Kidney (tissue), 13 donors: ENCODE measurements at regions not wholly inside any gene's neighbourhood (a gene's known extent, or its start where the extent isn't known, plus 50 kb on each side); places are given as distances from the start of the nearest gene placed in this dataset.
A peak's percentile ranks its signal among the peaks of the same experiment; 100 is the strongest.

Experiments used
- DNase-seq, 5 donors: peaks; one replicate each; pipeline ENCODE4 v3.0.0-alpha.2; 2013 to 2020
- FAIRE-seq: peaks from 2 replicates; lab custom pipeline; 2012; peaks lifted over from hg19 to GRCh38; lab: Jason Lieb, UNC
- H3K27ac ChIP-seq, 2 donors: one replicate each; pipeline ENCODE4 v1.7.0; 2013; ENCODE audit warnings: low read depth in 2 of 2, low read length in 2 of 2, inconsistent platforms in 1 of 2
- H3K27me3 ChIP-seq: one replicate; pipeline ENCODE4 v1.7.1; 2013; ENCODE audit warnings: low read length, inconsistent platforms; ENCODE audit not compliant: control insufficient read depth, insufficient read depth
- H3K36me3 ChIP-seq, 3 donors: one replicate each; pipeline versions ENCODE4 v1.7.0 to v1.7.1; 2013; ENCODE audit warnings: low read length in 3 of 3, control low read depth in 1 of 3, inconsistent platforms in 1 of 3; ENCODE audit not compliant: insufficient read depth in 3 of 3, control insufficient read depth in 2 of 3
- H3K4me1 ChIP-seq, 3 donors: one replicate each; pipeline versions ENCODE4 v1.7.0 to v1.7.1; 2013; ENCODE audit warnings: low read length in 3 of 3, inconsistent platforms in 1 of 3, low read depth in 1 of 3; ENCODE audit not compliant: control insufficient read depth in 2 of 3, insufficient read depth in 2 of 3
- H3K4me3 ChIP-seq, 3 donors: one replicate each; pipeline versions ENCODE4 v1.7.0 to v1.8.1; 2013; ENCODE audit warnings: low read length in 3 of 3, control low read depth in 1 of 3, inconsistent platforms in 1 of 3
- H3K9ac ChIP-seq, 3 donors: one replicate each; pipeline versions ENCODE4 v1.7.0 to v1.7.1; 2013; ENCODE audit warnings: low read length in 3 of 3, control low read depth in 1 of 3, inconsistent platforms in 1 of 3
- H3K9me3 ChIP-seq, 3 donors: one replicate each; pipeline versions ENCODE4 v1.7.0 to v1.7.1; 2013; ENCODE audit warnings: low read length in 3 of 3, control low read depth in 1 of 3, inconsistent platforms in 1 of 3; ENCODE audit not compliant: control insufficient read depth in 2 of 3, insufficient read depth in 1 of 3
- CTCF ChIP-seq: IDR thresholded peaks from 3 replicates; pipeline ENCODE4 v1.5.1; 2012; ENCODE audit warnings: mild to moderate bottlenecking, moderate library complexity, borderline replicate concordance; ENCODE audit not compliant: insufficient read depth; ENCODE audit errors: extremely low read depth
- intact Hi-C: fragments of 100-400 bp; cut with DNase I; formaldehyde crosslinking; loops from one replicate; pipeline ENCODE4 v1.11.1; 2022
- donor health status: control.
- donor health status: control.
- donor health status: control.
- donor health status: control.
- donor health status: control.
- donor health status: DM: yes; HTN: yes; CAD: no.
- donor health status: Normal renal cell carcinoma (clear cell type).

- H3K4me1 ChIP-seq: no peaks in the 10 kb centered on the region
Measured at GRCh38 chr9:8156346-8156745, 356.8 kb upstream of the DMAC1 start.

GRCh38 chr9:8155706-8156105 lies 356.1 kb upstream of the DMAC1 start:
- no peaks in the 10 kb centered on the region for H3K36me3 ChIP-seq
- no peak for FAIRE-seq
- no peaks in the 10 kb centered on the region for H3K27me3 ChIP-seq
- H3K4me3 ChIP-seq: no peak overlapping the region
- intact Hi-C loops: no loop called here
- no peak overlapping the region for H3K9ac ChIP-seq
- no peak overlapping the region for H3K27ac ChIP-seq
- H3K4me1 ChIP-seq: no peaks in the 10 kb centered on the region
- peaks cover 0 to under 1% (median 0%) of the 10 kb centered on the region in 3 donors for H3K9me3 ChIP-seq
- TF ChIP-seq CTCF: no peak
- DNase-seq: no peak

More at GRCh38 chr9:8156346-8156745, 356.8 kb upstream of the DMAC1 start:
- H3K4me3 ChIP-seq: no peak overlapping the region
- intact Hi-C loops: no loop called here
- TF ChIP-seq CTCF: no peak
- no peak for FAIRE-seq
- DNase-seq: no peak
- no peak overlapping the region for H3K9ac ChIP-seq
- H3K27me3 ChIP-seq: no peaks in the 10 kb centered on the region
- no peaks in the 10 kb centered on the region for H3K9me3 ChIP-seq
- H3K36me3 ChIP-seq: no peaks in the 10 kb centered on the region
- H3K27ac ChIP-seq: no peak overlapping the region

- Histone ChIP-seq H3K4me3 (no peak overlapping the region), H3K9me3 (no peaks in the 10 kb centered on the region), H3K4me1 (no peaks in the 10 kb centered on the region), H3K27ac (no peak overlapping the region), H3K36me3 (no peaks in the 10 kb centered on the region), H3K9ac (no peak overlapping the region), H3K27me3 (no peaks in the 10 kb centered on the region)
- DNase-seq (no peak), FAIRE-seq (no peak)
- intact Hi-C loops: no loop called here
- no peak for TF ChIP-seq CTCF
Measured at GRCh38 chr9:8143677-8144076, 344.1 kb upstream of the DMAC1 start.

DNA sequence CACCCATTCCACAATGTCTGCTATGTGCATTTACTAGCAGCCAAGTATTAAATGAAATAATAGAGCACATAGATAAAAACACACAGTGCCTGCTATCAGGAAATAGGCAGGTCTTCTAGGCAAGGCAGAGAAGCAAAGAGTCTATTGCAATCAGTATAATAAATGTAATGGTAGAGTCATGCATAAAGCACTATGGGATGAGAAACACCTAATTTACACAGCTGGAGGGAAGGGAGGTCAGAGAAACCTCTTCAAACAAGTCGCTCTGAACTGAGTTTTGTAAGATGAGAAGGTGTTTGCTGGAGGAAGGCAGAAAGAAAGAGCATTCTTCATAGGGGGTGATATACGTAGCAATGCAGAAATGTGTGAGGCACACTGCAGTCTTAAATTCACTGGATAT lies 341.0 kb upstream of the DMAC1 start:
- Histone ChIP-seq H3K36me3 (no peaks in the 10 kb centered on the region), H3K27me3 (no peaks in the 10 kb centered on the region), H3K27ac (no peak overlapping the region), H3K9ac (no peak overlapping the region), H3K9me3 (no peaks in the 10 kb centered on the region), H3K4me1 (no peaks in the 10 kb centered on the region), H3K4me3 (no peak overlapping the region)
- FAIRE-seq: no peak
- intact Hi-C loops: no loop called here
- peak in 2 of 5 donors; percentile 9 to 10 for DNase-seq
- no peak for TF ChIP-seq CTCF
